ENCODE measurements at regions not wholly inside any gene's neighbourhood (a gene's known extent, or its start where the extent isn't known, plus 50 kb on each side); places are given as distances from the start of the nearest gene placed in this dataset.

DNA sequence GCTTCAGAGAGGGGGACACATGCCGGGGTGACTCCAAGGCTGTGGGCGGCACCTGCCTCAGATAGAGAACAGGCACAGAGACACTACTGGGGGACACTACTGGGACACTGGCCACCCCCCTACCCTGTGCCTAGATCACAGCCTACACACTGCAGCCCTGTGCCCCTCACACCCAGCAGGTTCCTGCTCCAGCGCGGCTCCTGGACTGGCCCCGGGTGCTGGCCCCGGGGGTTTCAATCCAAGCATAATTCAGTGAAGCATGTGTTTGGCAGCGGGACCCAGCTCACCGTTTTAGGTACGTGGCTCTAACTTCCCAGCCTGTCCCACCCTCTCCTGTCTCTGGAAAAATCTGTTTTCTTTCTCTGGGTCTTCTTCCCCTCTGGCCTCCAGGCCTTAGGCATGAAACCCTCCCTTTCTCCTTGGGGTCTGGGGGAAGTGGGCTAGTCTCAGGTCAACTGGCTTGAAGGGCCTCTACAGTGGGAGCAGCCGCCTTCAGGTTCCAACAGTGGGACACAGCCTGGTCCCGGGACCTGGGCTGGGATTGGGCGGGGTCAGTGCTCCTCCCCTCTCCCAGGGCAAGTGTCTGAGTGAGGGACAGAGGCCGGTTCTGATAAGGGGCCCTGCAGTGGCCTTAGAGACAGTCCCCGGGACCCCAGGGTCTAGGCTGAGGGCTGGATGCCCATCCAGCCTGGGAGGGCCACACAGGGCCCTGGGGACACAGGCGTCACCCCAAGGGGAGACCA is 98.8 kb downstream of the CRYBB2 start:
- Histone ChIP-seq H3K4me2 (ENCODE audit: low read length) (no peak overlapping the region), H3K36me3 (ENCODE audit: control insufficient read depth in 1 of 2, insufficient read depth in 2 of 2, low read length in 2 of 2) (no peaks in the 10 kb centered on the region), H3K9ac (ENCODE audit: low read length) (no peak overlapping the region), H3K4me3 (replicated peaks in 1 of 2; ENCODE audit: low read depth in 1 of 2, low read length in 2 of 2) (no peak overlapping the region), H3K79me2 (ENCODE audit: insufficient read depth, low read length) (no peaks in the 10 kb centered on the region), H3K27me3 (ENCODE audit: insufficient read depth, low read length) (no peaks in the 10 kb centered on the region), H3K4me1 (ENCODE audit: control insufficient read depth in 1 of 2, insufficient read depth in 2 of 2, low read length in 2 of 2) (no peaks in the 10 kb centered on the region), H3K9me2 (ENCODE audit: insufficient read depth) (no peaks in the 10 kb centered on the region), H3K9me3 (ENCODE audit: control insufficient read depth in 1 of 2, insufficient read depth in 1 of 2, low read depth in 1 of 2, low read length in 2 of 2) (no peaks in the 10 kb centered on the region), H2AFZ (ENCODE audit: low read depth, low read length, poor library complexity, severe bottlenecking) (no peak overlapping the region), H4K20me1 (ENCODE audit: insufficient read depth) (no peaks in the 10 kb centered on the region), H3K27ac (ENCODE audit: low read depth, low read length) (no peak overlapping the region)
- CTCF ChIA-PET, result interaction anchor here (1.9 kb wide), 1 partner anchor 15 kb away, joined by 5 read pairs; no protein-coding TSS in a partner anchor
- intact Hi-C loops (cut with micrococcal nuclease), result no loop called here
- TF ChIP-seq JUND (IDR thresholded peaks at IDR 0.05), result no peak
- TF ChIP-seq EZH2 (IDR thresholded peaks at IDR 0.05), result no peak
- TF ChIP-seq YY1 (IDR thresholded peaks at IDR 0.05; ENCODE audit: extremely low read depth, insufficient replicate concordance, low read depth, low read length), result no peak
- TF ChIP-seq TCF7L2 (IDR thresholded peaks at IDR 0.05; ENCODE audit: borderline replicate concordance, extremely low read depth, insufficient read depth, insufficient read length), result no peak
- TF ChIP-seq CBX3 (IDR thresholded peaks at IDR 0.05; ENCODE audit: low read depth), result no peak
- no peak for TF ChIP-seq ZFX (IDR thresholded peaks at IDR 0.05)
- no peak for TF ChIP-seq SRF (IDR thresholded peaks at IDR 0.05; ENCODE audit: low read depth)
- TF ChIP-seq POLR2A (IDR thresholded peaks at IDR 0.05; ENCODE audit: borderline replicate concordance, extremely low read depth, insufficient read depth, insufficient read length), result no peak
- TF ChIP-seq, protein P1, sequence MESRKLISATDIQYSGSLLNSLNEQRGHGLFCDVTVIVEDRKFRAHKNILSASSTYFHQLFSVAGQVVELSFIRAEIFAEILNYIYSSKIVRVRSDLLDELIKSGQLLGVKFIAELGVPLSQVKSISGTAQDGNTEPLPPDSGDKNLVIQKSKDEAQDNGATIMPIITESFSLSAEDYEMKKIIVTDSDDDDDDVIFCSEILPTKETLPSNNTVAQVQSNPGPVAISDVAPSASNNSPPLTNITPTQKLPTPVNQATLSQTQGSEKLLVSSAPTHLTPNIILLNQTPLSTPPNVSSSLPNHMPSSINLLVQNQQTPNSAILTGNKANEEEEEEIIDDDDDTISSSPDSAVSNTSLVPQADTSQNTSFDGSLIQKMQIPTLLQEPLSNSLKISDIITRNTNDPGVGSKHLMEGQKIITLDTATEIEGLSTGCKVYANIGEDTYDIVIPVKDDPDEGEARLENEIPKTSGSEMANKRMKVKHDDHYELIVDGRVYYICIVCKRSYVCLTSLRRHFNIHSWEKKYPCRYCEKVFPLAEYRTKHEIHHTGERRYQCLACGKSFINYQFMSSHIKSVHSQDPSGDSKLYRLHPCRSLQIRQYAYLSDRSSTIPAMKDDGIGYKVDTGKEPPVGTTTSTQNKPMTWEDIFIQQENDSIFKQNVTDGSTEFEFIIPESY (IDR thresholded peaks at IDR 0.05; ENCODE audit: extremely low read depth, insufficient replicate concordance, low read length), result no peak
- TF ChIP-seq ELF1 (IDR thresholded peaks at IDR 0.05; ENCODE audit: borderline replicate concordance, low read depth), result no peak
- TF ChIP-seq POLR2AphosphoS5 (IDR thresholded peaks at IDR 0.05; ENCODE audit: low read depth, low read length), result no peak
- no peak for TF ChIP-seq SP1 (IDR thresholded peaks at IDR 0.05; ENCODE audit: low read depth)
- no peak for TF ChIP-seq RAD21 (IDR thresholded peaks at IDR 0.05; ENCODE audit: low read depth)
- no peak for TF ChIP-seq SIN3A (IDR thresholded peaks at IDR 0.05; ENCODE audit: low read depth)
- TF ChIP-seq, protein P2, sequence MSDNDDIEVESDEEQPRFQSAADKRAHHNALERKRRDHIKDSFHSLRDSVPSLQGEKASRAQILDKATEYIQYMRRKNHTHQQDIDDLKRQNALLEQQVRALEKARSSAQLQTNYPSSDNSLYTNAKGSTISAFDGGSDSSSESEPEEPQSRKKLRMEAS (IDR thresholded peaks at IDR 0.05), result no peak
- TF ChIP-seq CEBPB (IDR thresholded peaks at IDR 0.05; ENCODE audit: low read depth), result no peak
- POLR2A ChIA-PET, result no interaction called here
- ATAC-seq (no peak), DNase-seq (ENCODE audit: low read depth, low spot score) (no peak)
- RAD21 ChIA-PET (ENCODE audit: low non-redundant PET in 1 of 2, low total read pairs in 2 of 2, uncharacterized antibody in 2 of 2, unreplicated experiment in 2 of 2), result no interaction called here
- BruUV-seq (replicated peaks), result no TSS peak
